ENCODE measurements at regions not wholly inside any gene's neighbourhood (a gene's known extent, or its start where the extent isn't known, plus 50 kb on each side); places are given as distances from the start of the nearest gene placed in this dataset.

DNA sequence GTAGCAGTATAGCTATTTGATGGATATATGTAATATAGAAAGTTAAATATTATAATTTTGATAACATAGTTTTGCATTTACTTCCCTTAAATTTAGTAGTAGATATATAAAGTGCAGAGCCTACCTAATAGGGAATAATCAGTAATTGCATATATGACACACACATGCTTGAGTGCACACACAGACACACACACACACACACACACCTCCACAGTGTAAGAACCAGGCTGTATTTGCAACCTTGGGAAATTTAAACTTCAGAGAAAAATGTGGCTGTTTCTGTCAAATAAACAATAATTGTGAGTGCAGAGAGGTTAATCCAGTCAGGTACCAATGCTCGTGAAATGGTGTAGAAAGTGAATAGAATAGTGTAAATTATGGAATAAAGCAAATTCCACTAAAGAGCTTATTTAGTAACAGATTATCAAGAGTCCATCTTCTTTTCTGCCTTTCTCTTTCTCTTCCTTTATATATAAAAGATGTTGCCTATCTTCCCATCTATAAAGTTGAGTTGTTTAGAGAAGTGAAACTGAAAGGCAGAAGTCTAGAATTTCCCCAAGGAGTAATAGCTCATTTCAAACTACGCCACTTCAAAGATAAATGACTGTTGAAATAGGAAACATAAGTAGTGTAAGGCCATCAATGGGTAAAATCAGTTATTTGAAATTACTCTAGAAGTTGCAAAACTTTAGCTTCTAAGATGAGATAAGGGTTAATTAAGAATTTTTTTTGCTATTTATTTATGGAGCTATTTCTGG is 273.7 kb downstream of the SRGAP2C start:
- TF ChIP-seq CTCF (IDR thresholded peaks at IDR 0.05) (no peak), POLR2AphosphoS5 (IDR thresholded peaks at IDR 0.05) (no peak), EP300 (IDR thresholded peaks at IDR 0.05) (no peak)

All from sigmoid colon (tissue), 4 donors.